ENCODE measurements at regions not wholly inside any gene's neighbourhood (a gene's known extent, or its start where the extent isn't known, plus 50 kb on each side); places are given as distances from the start of the nearest gene placed in this dataset.
"Not testable (repeated sequence)": the region's sequence is repeated elsewhere in the genome, so short reads cannot be mapped to it uniquely, and the experiment has no call there.

DNA sequence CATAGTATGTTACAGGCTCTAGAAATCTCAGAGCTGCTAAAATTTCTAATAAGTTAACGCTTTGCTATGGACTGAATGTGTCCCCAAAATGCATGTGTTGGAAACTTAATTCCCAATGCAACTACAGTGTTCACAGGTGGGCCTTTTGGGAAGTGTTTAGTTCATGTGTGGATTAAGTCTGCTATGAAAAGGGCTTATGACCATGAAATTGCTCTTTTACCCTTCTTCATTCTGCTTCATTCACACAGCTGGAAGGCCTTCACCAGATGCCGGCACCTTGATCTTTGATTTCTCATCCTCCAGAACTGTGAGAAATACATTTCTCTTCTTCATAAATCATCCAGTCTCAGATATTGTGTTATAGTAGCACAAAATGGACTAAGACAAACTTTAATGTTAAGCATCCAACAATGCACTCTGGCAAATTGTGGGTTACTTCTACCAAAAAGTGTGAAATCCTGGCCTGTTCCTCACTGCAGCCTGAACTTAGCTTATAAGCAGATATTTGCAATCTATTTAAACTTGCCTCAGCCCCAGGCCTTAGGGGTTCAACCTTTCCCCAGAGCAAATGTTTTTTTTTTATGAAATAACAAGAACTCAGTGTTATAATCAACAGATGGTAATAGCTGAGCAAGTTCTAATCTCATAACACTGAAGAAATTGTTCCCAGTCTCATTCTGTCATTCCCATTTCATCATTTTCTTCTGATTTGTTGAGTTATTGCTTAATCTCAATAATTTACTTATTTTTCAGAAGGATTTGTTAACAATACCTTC, 523.6 kb downstream of the KIF20B start:
- Histone ChIP-seq H3K9me3 (ENCODE audit: low read length) (no peaks in the 10 kb centered on the region), H3K27ac (ENCODE audit: low read depth, low read length) (no peak overlapping the region), H3K4me1 (ENCODE audit: insufficient read depth, low read length) (no peaks in the 10 kb centered on the region), H3K36me3 (ENCODE audit: insufficient read depth, low read length) (no peaks in the 10 kb centered on the region), H3K27me3 (ENCODE audit: insufficient read depth, low read length, poor library complexity, severe bottlenecking) (no peaks in the 10 kb centered on the region), H3K4me3 (ENCODE audit: low read length) (no peak overlapping the region)
- DNase-seq: no peak
- peaks cover 0 to 4% (median 0%) of the 10 kb centered on the region in 5 donors for H3K9me3 Mint-ChIP-seq
- H3K27ac Mint-ChIP-seq: no peak overlapping the region
- no peak overlapping the region for H3K4me3 Mint-ChIP-seq
- no peaks in the 10 kb centered on the region for H3K27me3 Mint-ChIP-seq
- CTCF ChIA-PET: no interaction called here
- POLR2A ChIA-PET: no interaction called here
- no peaks in the 10 kb centered on the region for H3K4me1 Mint-ChIP-seq
- no peaks in the 10 kb centered on the region for H3K36me3 Mint-ChIP-seq

DNA sequence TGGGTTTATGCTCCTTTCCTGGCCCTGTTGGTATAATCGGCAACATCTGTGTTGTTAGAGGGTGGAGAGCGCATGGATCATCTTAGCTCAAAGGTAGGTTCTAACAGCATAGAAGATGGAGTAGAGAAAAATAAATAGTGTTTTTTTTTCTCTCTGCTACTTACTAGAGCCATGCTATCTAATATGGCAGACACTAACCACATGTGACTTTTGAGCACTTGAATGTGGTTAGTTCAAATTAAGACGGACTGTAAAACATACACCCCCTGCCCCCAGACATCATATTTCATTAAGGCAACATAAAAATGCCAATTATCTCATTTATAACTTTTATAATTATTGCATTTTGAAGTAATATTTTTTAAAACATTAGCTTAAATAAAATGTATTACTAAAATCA, 525.1 kb downstream of the KIF20B start:
- Mint-ChIP-seq H3K4me1 (no peaks in the 10 kb centered on the region), H3K36me3 (no peaks in the 10 kb centered on the region), H3K9me3 (peaks cover 0 to 4% (median 0%) of the 10 kb centered on the region in 5 donors), H3K27ac (no peak overlapping the region), H3K4me3 (no peak overlapping the region), H3K27me3 (no peaks in the 10 kb centered on the region)
- Histone ChIP-seq H3K36me3 (ENCODE audit: insufficient read depth, low read length) (no peaks in the 10 kb centered on the region), H3K27me3 (ENCODE audit: insufficient read depth, low read length, poor library complexity, severe bottlenecking) (no peaks in the 10 kb centered on the region), H3K9me3 (ENCODE audit: low read length) (no peaks in the 10 kb centered on the region), H3K4me1 (ENCODE audit: insufficient read depth, low read length) (no peaks in the 10 kb centered on the region), H3K27ac (ENCODE audit: low read depth, low read length) (no peak overlapping the region), H3K4me3 (ENCODE audit: low read length) (no peak overlapping the region)
- POLR2A ChIA-PET: no interaction called here
- CTCF ChIA-PET: no interaction called here
- DNase-seq: no peak

DNA sequence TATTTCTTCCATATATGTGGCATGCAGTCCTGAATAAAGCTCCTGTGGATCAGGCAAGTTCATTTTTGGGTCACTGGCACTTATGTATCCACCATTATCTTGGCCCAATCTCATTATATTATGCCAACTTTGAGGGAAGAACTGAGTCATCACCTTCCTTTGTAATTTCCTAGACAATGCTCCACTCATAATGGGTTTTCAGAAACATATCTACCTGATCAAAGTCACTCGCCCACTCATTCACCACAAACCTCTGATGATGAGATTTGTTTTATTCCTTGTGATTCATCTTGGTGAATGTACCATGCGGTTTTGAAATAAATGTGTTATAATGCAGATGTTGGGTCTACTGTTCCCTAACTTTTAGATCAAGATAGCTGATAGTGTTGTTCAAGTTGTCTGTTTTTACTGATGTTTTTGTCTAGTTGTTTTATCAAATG, 525.8 kb downstream of the KIF20B start:
- Mint-ChIP-seq H3K27ac (no peak overlapping the region), H3K36me3 (no peaks in the 10 kb centered on the region)
- POLR2A ChIA-PET: no interaction called here

DNA sequence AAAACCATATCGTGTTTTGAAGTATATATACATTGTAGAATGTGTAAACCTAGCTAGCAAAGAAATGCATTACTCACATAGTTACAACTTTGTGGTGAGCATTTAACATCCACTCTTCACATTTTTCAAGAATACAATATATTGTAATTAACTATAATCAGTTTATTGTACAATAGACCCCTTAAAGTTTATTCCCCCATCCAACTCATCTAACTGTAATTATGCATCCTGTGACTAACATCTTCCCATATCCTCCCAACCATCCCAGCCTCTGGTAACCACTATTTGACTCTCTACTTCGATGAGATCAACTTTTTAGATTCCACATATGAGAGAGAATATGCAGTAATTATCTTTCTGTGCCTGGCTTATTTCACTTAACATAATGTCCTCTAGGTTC, 526.4 kb downstream of the KIF20B start:
- Histone ChIP-seq H3K27me3 (ENCODE audit: insufficient read depth, low read length, poor library complexity, severe bottlenecking) (no peaks in the 10 kb centered on the region), H3K36me3 (ENCODE audit: insufficient read depth, low read length) (no peaks in the 10 kb centered on the region), H3K4me1 (ENCODE audit: insufficient read depth, low read length) (no peaks in the 10 kb centered on the region), H3K4me3 (ENCODE audit: low read length) (no peak overlapping the region), H3K27ac (ENCODE audit: low read depth, low read length) (no peak overlapping the region), H3K9me3 (ENCODE audit: low read length) (no peaks in the 10 kb centered on the region)
- no peak overlapping the region for H3K27ac Mint-ChIP-seq
- H3K36me3 Mint-ChIP-seq: no peaks in the 10 kb centered on the region
- no peak overlapping the region for H3K4me3 Mint-ChIP-seq
- ChIA-PET POLR2A (no interaction called here), CTCF (no interaction called here)
- peaks cover 0 to 4% (median 0%) of the 10 kb centered on the region in 5 donors for H3K9me3 Mint-ChIP-seq
- H3K27me3 Mint-ChIP-seq: no peaks in the 10 kb centered on the region
- no peaks in the 10 kb centered on the region for H3K4me1 Mint-ChIP-seq
- no peak for DNase-seq

More for the DNA sequence above, 525.8 kb downstream of the KIF20B start:
- Mint-ChIP-seq H3K4me1 (no peaks in the 10 kb centered on the region), H3K27me3 (no peaks in the 10 kb centered on the region), H3K9me3 (peaks cover 0 to 4% (median 0%) of the 10 kb centered on the region in 5 donors), H3K4me3 (no peak overlapping the region)
- no peak for DNase-seq
- CTCF ChIA-PET: no interaction called here
- H3K27me3 ChIP-seq (ENCODE audit: insufficient read depth, low read length, poor library complexity, severe bottlenecking): no peaks in the 10 kb centered on the region
- H3K36me3 ChIP-seq (ENCODE audit: insufficient read depth, low read length): no peaks in the 10 kb centered on the region
- no peaks in the 10 kb centered on the region for H3K4me1 ChIP-seq (ENCODE audit: insufficient read depth, low read length)
- H3K9me3 ChIP-seq (ENCODE audit: low read length): no peaks in the 10 kb centered on the region
- no peak overlapping the region for H3K4me3 ChIP-seq (ENCODE audit: low read length)
- no peak overlapping the region for H3K27ac ChIP-seq (ENCODE audit: low read depth, low read length)

DNA sequence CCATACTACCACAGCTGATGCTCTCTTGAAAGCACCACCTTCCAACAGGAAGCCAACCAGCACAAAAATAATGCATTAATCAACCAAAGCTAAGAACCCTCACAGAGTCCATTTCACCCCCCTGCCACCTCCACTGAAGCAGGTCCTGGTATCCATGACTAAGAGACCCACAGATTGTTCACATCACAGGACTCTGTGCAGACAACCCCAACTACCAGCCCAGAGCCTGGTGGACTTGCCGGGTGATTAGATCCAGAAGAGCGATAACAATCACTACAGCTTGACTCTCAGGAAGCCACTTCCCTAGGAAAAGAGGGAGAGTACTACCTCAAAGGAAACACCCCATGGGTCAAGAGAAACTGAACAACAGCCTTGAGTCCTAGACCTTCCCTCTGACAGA, 528.1 kb downstream of the KIF20B start:
- H3K4me1 ChIP-seq (ENCODE audit: insufficient read depth, low read length): no peaks in the 10 kb centered on the region
- H3K27me3 Mint-ChIP-seq: no peaks in the 10 kb centered on the region
- H3K4me1 Mint-ChIP-seq: no peaks in the 10 kb centered on the region
- H3K9me3 Mint-ChIP-seq: peaks cover 0 to 4% (median 2%) of the 10 kb centered on the region in 5 donors
- H3K36me3 ChIP-seq (ENCODE audit: insufficient read depth, low read length): no peaks in the 10 kb centered on the region
- DNase-seq: no peak
- peak overlapping the region in 1 of 7 donors; percentile 11 for H3K4me3 Mint-ChIP-seq
- ChIA-PET POLR2A (no interaction called here), CTCF (no interaction called here)
- no peak overlapping the region for H3K4me3 ChIP-seq (ENCODE audit: low read length)
- no peaks in the 10 kb centered on the region for H3K27me3 ChIP-seq (ENCODE audit: insufficient read depth, low read length, poor library complexity, severe bottlenecking)
- no peak overlapping the region for H3K27ac Mint-ChIP-seq
- no peak overlapping the region for H3K27ac ChIP-seq (ENCODE audit: low read depth, low read length)
- H3K36me3 Mint-ChIP-seq: no peaks in the 10 kb centered on the region
- H3K9me3 ChIP-seq (ENCODE audit: low read length): no peaks in the 10 kb centered on the region

DNA sequence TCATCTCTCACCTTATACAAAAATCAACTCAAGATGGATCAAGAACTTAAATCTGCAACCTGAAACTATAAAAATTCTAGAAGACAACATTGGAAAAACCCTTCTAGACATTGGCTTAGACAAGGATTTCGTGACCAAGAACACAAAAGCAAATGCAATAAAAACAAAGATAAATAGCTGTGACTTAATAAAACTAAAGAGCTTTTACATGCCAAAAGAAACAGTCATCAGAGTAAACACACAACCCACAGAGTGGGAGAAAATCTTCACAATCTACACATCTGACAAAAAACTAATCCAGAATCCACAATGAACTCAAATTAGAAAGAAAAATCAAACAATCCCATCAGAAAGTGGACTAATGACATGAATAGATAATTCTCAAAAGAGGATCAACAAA, 532.4 kb downstream of the KIF20B start:
- DNase-seq; H3K4me3 Mint-ChIP-seq; POLR2A ChIA-PET; H3K27ac Mint-ChIP-seq; H3K27me3 Mint-ChIP-seq; H3K4me1 ChIP-seq (ENCODE audit: insufficient read depth, low read length); CTCF ChIA-PET; H3K4me1 Mint-ChIP-seq; H3K27ac ChIP-seq (ENCODE audit: low read depth, low read length); H3K36me3 ChIP-seq (ENCODE audit: insufficient read depth, low read length); H3K9me3 ChIP-seq (ENCODE audit: low read length); H3K36me3 Mint-ChIP-seq; H3K9me3 Mint-ChIP-seq; H3K4me3 ChIP-seq (ENCODE audit: low read length); H3K27me3 ChIP-seq (ENCODE audit: insufficient read depth, low read length, poor library complexity, severe bottlenecking): not testable (repeated sequence)

DNA sequence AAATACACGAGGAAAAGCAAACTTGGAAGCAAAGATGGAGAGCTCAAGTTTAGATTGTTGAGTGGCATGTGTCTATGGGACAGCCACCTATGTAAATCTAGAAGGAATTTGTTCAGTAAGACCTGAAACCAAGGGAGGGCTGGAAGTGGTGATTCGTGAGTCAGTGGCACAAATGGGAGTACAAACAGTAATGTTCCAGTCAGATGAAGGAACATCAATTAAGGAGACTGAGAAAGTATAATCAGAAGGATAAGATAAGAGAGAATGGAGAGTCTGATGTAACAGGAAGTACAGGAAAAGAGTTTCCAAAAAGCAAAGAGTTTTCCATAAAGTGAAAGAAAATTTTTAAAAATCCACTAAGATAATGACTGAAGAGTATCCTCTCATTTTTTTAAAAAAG, 544.2 kb downstream of the KIF20B start:
- no peak overlapping the region for H3K27ac Mint-ChIP-seq
- POLR2A ChIA-PET: no interaction called here
- no peaks in the 10 kb centered on the region for H3K4me1 Mint-ChIP-seq

DNA sequence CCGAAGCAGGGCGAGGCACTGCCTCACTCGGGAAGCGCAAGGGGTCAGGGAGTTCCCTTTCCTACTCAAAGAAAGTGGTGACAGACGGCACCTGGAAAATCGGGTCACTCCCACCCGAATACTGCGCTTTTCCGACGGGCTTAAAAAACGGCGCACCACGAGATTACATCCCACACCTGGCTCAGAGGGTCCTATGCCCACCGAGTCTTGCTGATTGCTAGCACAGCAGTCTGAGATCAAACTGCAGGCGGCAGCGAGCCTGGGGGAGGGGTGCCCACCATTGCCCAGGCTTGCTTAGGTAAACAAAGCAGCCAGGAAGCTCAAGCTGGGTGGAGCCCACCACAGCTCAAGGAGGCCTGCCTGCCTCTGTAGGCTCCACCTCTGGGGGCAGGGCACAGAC, 549.4 kb downstream of the KIF20B start:
- H3K9me3 ChIP-seq (ENCODE audit: low read length); H3K27me3 ChIP-seq (ENCODE audit: insufficient read depth, low read length, poor library complexity, severe bottlenecking); CTCF ChIA-PET; POLR2A ChIA-PET; H3K36me3 Mint-ChIP-seq; H3K27ac Mint-ChIP-seq; H3K4me1 Mint-ChIP-seq; H3K9me3 Mint-ChIP-seq; H3K27ac ChIP-seq (ENCODE audit: low read depth, low read length); H3K4me3 Mint-ChIP-seq; H3K36me3 ChIP-seq (ENCODE audit: insufficient read depth, low read length); H3K4me3 ChIP-seq (ENCODE audit: low read length); H3K27me3 Mint-ChIP-seq; H3K4me1 ChIP-seq (ENCODE audit: insufficient read depth, low read length): not testable (repeated sequence)
- peak in 1 of 5 donors; percentile 26 for DNase-seq

More for the DNA sequence above, 544.2 kb downstream of the KIF20B start:
- H3K9me3 Mint-ChIP-seq: peaks cover 0 to 2% (median 0%) of the 10 kb centered on the region in 5 donors
- H3K4me3 Mint-ChIP-seq: no peak overlapping the region
- no peaks in the 10 kb centered on the region for H3K4me1 ChIP-seq (ENCODE audit: insufficient read depth, low read length)
- no peak for DNase-seq
- H3K36me3 ChIP-seq (ENCODE audit: insufficient read depth, low read length): no peaks in the 10 kb centered on the region
- no peaks in the 10 kb centered on the region for H3K9me3 ChIP-seq (ENCODE audit: low read length)
- no peaks in the 10 kb centered on the region for H3K27me3 Mint-ChIP-seq
- CTCF ChIA-PET: no interaction called here
- H3K27me3 ChIP-seq (ENCODE audit: insufficient read depth, low read length, poor library complexity, severe bottlenecking): no peaks in the 10 kb centered on the region
- H3K4me3 ChIP-seq (ENCODE audit: low read length): no peak overlapping the region
- H3K36me3 Mint-ChIP-seq: no peaks in the 10 kb centered on the region
- no peak overlapping the region for H3K27ac ChIP-seq (ENCODE audit: low read depth, low read length)

DNA sequence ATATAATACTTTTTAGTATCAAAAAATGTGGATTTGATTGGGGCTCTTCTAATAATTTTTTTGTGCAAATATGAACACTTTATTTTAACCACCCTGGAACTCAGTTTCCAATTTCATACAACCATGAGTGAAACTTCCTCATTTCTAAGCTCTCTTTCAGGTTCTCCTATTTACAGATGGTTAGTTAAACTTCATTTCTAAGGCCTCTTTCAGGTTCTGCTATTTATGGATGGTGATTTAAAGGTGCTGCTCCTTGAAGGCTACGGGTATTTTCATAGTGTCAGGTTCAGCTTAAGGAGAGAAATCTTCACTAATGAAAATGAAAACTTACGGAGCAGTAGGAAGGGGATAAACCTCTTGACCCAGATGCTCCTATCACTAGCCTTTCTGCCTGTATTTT, 568.3 kb downstream of the KIF20B start:
- ChIA-PET CTCF (no interaction called here), POLR2A (no interaction called here)
- H3K27ac Mint-ChIP-seq: no peak overlapping the region
- Histone ChIP-seq H3K27me3 (ENCODE audit: insufficient read depth, low read length, poor library complexity, severe bottlenecking) (no peaks in the 10 kb centered on the region), H3K36me3 (ENCODE audit: insufficient read depth, low read length) (no peaks in the 10 kb centered on the region), H3K27ac (ENCODE audit: low read depth, low read length) (no peak overlapping the region), H3K4me1 (ENCODE audit: insufficient read depth, low read length) (no peaks in the 10 kb centered on the region), H3K4me3 (ENCODE audit: low read length) (no peak overlapping the region), H3K9me3 (ENCODE audit: low read length) (no peaks in the 10 kb centered on the region)
- H3K27me3 Mint-ChIP-seq: no peaks in the 10 kb centered on the region
- no peaks in the 10 kb centered on the region for H3K36me3 Mint-ChIP-seq
- H3K9me3 Mint-ChIP-seq: peaks cover 0 to 7% (median 4%) of the 10 kb centered on the region in 5 donors
- H3K4me3 Mint-ChIP-seq: no peak overlapping the region
- H3K4me1 Mint-ChIP-seq: no peaks in the 10 kb centered on the region
- DNase-seq: no peak
